WTC11 (cell line): ENCODE measurements at regions not wholly inside any gene's neighbourhood (a gene's known extent, or its start where the extent isn't known, plus 50 kb on each side); places are given as distances from the start of the nearest gene placed in this dataset.

Experiments
- ATAC-seq: fragments of 200-7000 bp; cut with Tn5 transposase; 2 replicates; pipeline ENCODE4 v1.10.0; 2021; ENCODE audit warnings: mild to moderate bottlenecking, moderate library complexity
- CTCF ChIA-PET: fragments of 300-600 bp; sonication (Branson Sonifier 250); formaldehyde crosslinking; loops from one replicate; lab custom pipeline; 2021; ENCODE audit warnings: antibody characterized with exemption; lab: Charles Lee
- POLR2A ChIA-PET: fragments of 350-600 bp; sonication (Branson Sonifier 250); formaldehyde crosslinking; loops from one replicate; lab custom pipeline; 2021; ENCODE audit warnings: antibody characterized with exemption; lab: Charles Lee
- DNase-seq: peaks from one replicate; pipeline ENCODE4 v3.0.0; 2021; ENCODE audit warnings: low spot score
- H3K27ac Mint-ChIP-seq: 2 replicates; pipeline ENCODE4 v1.8.0; 2021; ENCODE audit warnings: mixed read lengths
- H3K27me3 Mint-ChIP-seq: 2 replicates; pipeline ENCODE4 v1.8.0; 2021; ENCODE audit warnings: low read depth, mild to moderate bottlenecking, moderate library complexity, mixed read lengths
- H3K36me3 Mint-ChIP-seq: 2 replicates; pipeline ENCODE4 v1.8.0; 2021; ENCODE audit warnings: mixed read lengths
- H3K4me1 Mint-ChIP-seq: 2 replicates; pipeline ENCODE4 v1.8.0; 2022; ENCODE audit warnings: mixed read lengths
- H3K4me3 Mint-ChIP-seq: 2 replicates; pipeline ENCODE4 v1.8.0; 2021; ENCODE audit warnings: mild to moderate bottlenecking, moderate library complexity, mixed read lengths
- H3K9me3 Mint-ChIP-seq: 2 replicates; pipeline ENCODE4 v1.8.0; 2021; ENCODE audit warnings: mixed read lengths
- ATF1 ChIP-seq: sonication (generic); formaldehyde crosslinking; IDR thresholded peaks from 2 replicates; pipeline ENCODE4 v1.8.1; 2023; ENCODE audit warnings: mild to moderate bottlenecking, moderate library complexity, missing genetic modification reagents
- CREB1 ChIP-seq: sonication (generic); formaldehyde crosslinking; IDR thresholded peaks from 2 replicates; pipeline ENCODE4 v1.8.0; 2023; ENCODE audit warnings: mild to moderate bottlenecking, missing genetic modification reagents
- ESRRA ChIP-seq: sonication (generic); formaldehyde crosslinking; IDR thresholded peaks from 2 replicates; pipeline ENCODE4 v1.8.1; 2022; ENCODE audit warnings: mild to moderate bottlenecking, missing genetic modification reagents, borderline replicate concordance
- ETV6 ChIP-seq: sonication (generic); formaldehyde crosslinking; IDR thresholded peaks from 2 replicates; pipeline ENCODE4 v1.8.1; 2022; ENCODE audit warnings: mild to moderate bottlenecking, missing genetic modification reagents
- FOXP4 ChIP-seq: sonication (generic); formaldehyde crosslinking; IDR thresholded peaks from 2 replicates; pipeline ENCODE4 v1.8.0; 2022; ENCODE audit warnings: mild to moderate bottlenecking, missing genetic modification reagents
- GABPB1 ChIP-seq: sonication (generic); formaldehyde crosslinking; IDR thresholded peaks from 2 replicates; pipeline ENCODE4 v1.8.1; 2023; ENCODE audit warnings: mild to moderate bottlenecking, missing genetic modification reagents
- MXD4 ChIP-seq: fragments of 250-450 bp; sonication (Bioruptor Pico); IDR thresholded peaks from 2 replicates; pipeline ENCODE4 v1.8.0; 2021; ENCODE audit warnings: mild to moderate bottlenecking, moderate library complexity, borderline replicate concordance
- MYBL2 ChIP-seq: sonication (generic); formaldehyde crosslinking; IDR thresholded peaks from 2 replicates; pipeline ENCODE4 v1.8.1; 2023; ENCODE audit warnings: mild to moderate bottlenecking, moderate library complexity, missing genetic modification reagents
- NFE2L1 ChIP-seq: sonication (generic); formaldehyde crosslinking; IDR thresholded peaks from 2 replicates; pipeline ENCODE4 v1.8.1; 2023; ENCODE audit warnings: missing genetic modification reagents
- NR2C2 ChIP-seq: sonication (generic); formaldehyde crosslinking; IDR thresholded peaks from 2 replicates; pipeline ENCODE4 v1.8.0; 2022; ENCODE audit warnings: mild to moderate bottlenecking, missing genetic modification reagents
- NR3C1 ChIP-seq: sonication (generic); formaldehyde crosslinking; conservative IDR thresholded peaks from 2 replicates; pipeline ENCODE4 v1.8.1; 2023; ENCODE audit warnings: low read depth, mild to moderate bottlenecking, missing genetic modification reagents
- PRDM15 ChIP-seq: sonication (generic); formaldehyde crosslinking; IDR thresholded peaks from 2 replicates; pipeline ENCODE4 v1.8.0; 2022; ENCODE audit warnings: missing genetic modification reagents
- RELA ChIP-seq: sonication (generic); formaldehyde crosslinking; IDR thresholded peaks from 2 replicates; pipeline ENCODE4 v1.8.1; 2022; ENCODE audit warnings: missing genetic modification reagents, mild to moderate bottlenecking, borderline replicate concordance
- SMAD4 ChIP-seq: sonication (generic); formaldehyde crosslinking; IDR thresholded peaks from 2 replicates; pipeline ENCODE4 v1.8.0; 2022; ENCODE audit warnings: mild to moderate bottlenecking, missing genetic modification reagents
- TEAD1 ChIP-seq: sonication (generic); formaldehyde crosslinking; IDR thresholded peaks from 2 replicates; pipeline ENCODE4 v1.8.0; 2022; ENCODE audit warnings: mild to moderate bottlenecking, missing genetic modification reagents
- ZNF219 ChIP-seq: sonication (generic); formaldehyde crosslinking; IDR thresholded peaks from 2 replicates; pipeline ENCODE4 v1.8.0; 2023; ENCODE audit warnings: missing genetic modification reagents, mild to moderate bottlenecking, borderline replicate concordance
- ZNF263 ChIP-seq: sonication (generic); formaldehyde crosslinking; IDR thresholded peaks from 2 replicates; pipeline ENCODE4 v1.8.1; 2022; ENCODE audit warnings: low read depth, mild to moderate bottlenecking, moderate library complexity, missing genetic modification reagents
- ZNF532 ChIP-seq: fragments of 250-450 bp; sonication (Bioruptor Pico); IDR thresholded peaks from 2 replicates; pipeline ENCODE4 v1.9.0; 2021; ENCODE audit warnings: mild to moderate bottlenecking, borderline replicate concordance
- TF ChIP-seq, protein P1 (sequence below): fragments of 250-450 bp; sonication (Bioruptor Pico); IDR thresholded peaks from 2 replicates; pipeline ENCODE4 v1.8.0; 2021; ENCODE audit warnings: mild to moderate bottlenecking

GRCh38 chr5:17004441-17005106 lies 68.5 kb upstream of the MYO10 start:
- Mint-ChIP-seq H3K27ac (no peak overlapping the region), H3K36me3 (no peaks in the 10 kb centered on the region), H3K4me1 (no peaks in the 10 kb centered on the region), H3K9me3 (no peaks in the 10 kb centered on the region), H3K4me3 (no peak overlapping the region), H3K27me3 (no peaks in the 10 kb centered on the region)
- TF ChIP-seq MXD4: no peak
- TF ChIP-seq ZNF263 (CRISPR knock-in tag): no peak
- TF ChIP-seq TEAD1 (CRISPR knock-in tag): no peak
- no peak for TF ChIP-seq ATF1 (CRISPR knock-in tag)
- no peak for TF ChIP-seq GABPB1 (CRISPR knock-in tag)
- TF ChIP-seq PRDM15: no peak
- no peak for TF ChIP-seq RELA
- TF ChIP-seq ESRRA: no peak
- TF ChIP-seq CREB1 (CRISPR knock-in tag): no peak
- no peak for TF ChIP-seq ZNF219
- TF ChIP-seq NR2C2 (CRISPR knock-in tag): no peak
- TF ChIP-seq NFE2L1: no peak
- TF ChIP-seq SMAD4 (CRISPR knock-in tag): no peak
- TF ChIP-seq ZNF532 (CRISPR knock-in tag): no peak
- no peak for TF ChIP-seq FOXP4 (CRISPR knock-in tag)
- TF ChIP-seq ETV6 (CRISPR knock-in tag): no peak
- TF ChIP-seq, protein P1, sequence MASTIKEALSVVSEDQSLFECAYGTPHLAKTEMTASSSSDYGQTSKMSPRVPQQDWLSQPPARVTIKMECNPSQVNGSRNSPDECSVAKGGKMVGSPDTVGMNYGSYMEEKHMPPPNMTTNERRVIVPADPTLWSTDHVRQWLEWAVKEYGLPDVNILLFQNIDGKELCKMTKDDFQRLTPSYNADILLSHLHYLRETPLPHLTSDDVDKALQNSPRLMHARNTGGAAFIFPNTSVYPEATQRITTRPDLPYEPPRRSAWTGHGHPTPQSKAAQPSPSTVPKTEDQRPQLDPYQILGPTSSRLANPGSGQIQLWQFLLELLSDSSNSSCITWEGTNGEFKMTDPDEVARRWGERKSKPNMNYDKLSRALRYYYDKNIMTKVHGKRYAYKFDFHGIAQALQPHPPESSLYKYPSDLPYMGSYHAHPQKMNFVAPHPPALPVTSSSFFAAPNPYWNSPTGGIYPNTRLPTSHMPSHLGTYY: no peak
- TF ChIP-seq MYBL2 (CRISPR knock-in tag): no peak
- no peak for TF ChIP-seq NR3C1
- DNase-seq (no peak), ATAC-seq (no peak)
- ChIA-PET POLR2A (no interaction called here), CTCF (no interaction called here)
